ENCODE measurements at regions not wholly inside any gene's neighbourhood (a gene's known extent, or its start where the extent isn't known, plus 50 kb on each side); places are given as distances from the start of the nearest gene placed in this dataset.

DNA sequence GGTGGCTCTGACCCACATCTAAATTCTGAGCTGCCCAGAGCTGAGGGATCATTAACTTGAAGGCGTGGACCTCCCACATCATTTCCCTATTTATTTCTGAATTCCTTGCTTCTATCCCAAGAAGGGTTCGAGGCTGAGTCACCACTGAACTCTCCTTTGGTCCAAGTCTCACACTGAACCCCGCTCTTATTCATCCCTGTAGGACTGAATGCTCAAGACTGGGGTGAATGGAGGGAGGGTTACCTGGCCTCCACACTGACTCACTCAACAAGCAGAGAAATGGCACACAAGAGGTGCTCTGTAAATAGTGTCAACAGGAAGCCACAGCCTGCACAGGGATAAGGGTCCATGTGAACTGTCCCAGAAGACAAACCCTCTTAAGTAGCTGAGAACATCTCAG, 79.1 kb upstream of the FSTL4 start:
- Histone ChIP-seq H3K27me3 (peaks cover 0 to 28% (median 0%) of the 10 kb centered on the region in 4 donors), H3K36me3 (no peaks in the 10 kb centered on the region), H3K4me1 (no peaks in the 10 kb centered on the region), H3K4me3 (no peak overlapping the region), H3K9me3 (no peaks in the 10 kb centered on the region), H3K27ac (replicated peaks in 1 of 4) (no peak overlapping the region)
- no peak for DNase-seq (ENCODE audit: extremely low spot score)
- WGBS = 89% methylated on average over 3 of the region's 3 CpGs
- TF ChIP-seq, protein P1, sequence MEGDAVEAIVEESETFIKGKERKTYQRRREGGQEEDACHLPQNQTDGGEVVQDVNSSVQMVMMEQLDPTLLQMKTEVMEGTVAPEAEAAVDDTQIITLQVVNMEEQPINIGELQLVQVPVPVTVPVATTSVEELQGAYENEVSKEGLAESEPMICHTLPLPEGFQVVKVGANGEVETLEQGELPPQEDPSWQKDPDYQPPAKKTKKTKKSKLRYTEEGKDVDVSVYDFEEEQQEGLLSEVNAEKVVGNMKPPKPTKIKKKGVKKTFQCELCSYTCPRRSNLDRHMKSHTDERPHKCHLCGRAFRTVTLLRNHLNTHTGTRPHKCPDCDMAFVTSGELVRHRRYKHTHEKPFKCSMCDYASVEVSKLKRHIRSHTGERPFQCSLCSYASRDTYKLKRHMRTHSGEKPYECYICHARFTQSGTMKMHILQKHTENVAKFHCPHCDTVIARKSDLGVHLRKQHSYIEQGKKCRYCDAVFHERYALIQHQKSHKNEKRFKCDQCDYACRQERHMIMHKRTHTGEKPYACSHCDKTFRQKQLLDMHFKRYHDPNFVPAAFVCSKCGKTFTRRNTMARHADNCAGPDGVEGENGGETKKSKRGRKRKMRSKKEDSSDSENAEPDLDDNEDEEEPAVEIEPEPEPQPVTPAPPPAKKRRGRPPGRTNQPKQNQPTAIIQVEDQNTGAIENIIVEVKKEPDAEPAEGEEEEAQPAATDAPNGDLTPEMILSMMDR (IDR thresholded peaks at IDR 0.05) = no peak
- TF ChIP-seq POLR2AphosphoS5 (IDR thresholded peaks at IDR 0.05) (no peak), EP300 (IDR thresholded peaks at IDR 0.05) (no peak), POLR2A (IDR thresholded peaks at IDR 0.05; ENCODE audit: low read depth) (no peak)
- intact Hi-C loops (cut with DNase I) = no loop called here

DNA sequence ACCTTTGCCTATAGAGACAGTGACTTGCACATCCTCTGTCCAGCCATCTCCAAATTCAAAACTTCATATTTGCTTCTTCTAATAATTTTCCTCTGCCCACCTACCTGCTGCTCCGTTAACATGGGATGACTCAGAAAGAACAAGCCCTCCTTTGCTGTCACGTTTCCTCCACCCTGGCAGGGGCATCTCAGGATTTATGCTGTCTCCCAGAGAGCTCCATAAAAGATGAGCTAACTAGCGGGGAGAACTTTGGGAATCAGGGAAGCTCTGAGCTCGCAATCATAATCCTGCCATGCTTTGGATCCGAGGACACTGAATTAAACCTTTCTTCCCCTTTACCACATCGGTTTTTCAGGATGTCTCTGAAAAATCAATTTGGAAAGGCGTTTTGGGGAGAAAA, 78.4 kb upstream of the FSTL4 start:
- no peak for DNase-seq (ENCODE audit: extremely low spot score)
- no peaks in the 10 kb centered on the region for H3K4me1 ChIP-seq
- intact Hi-C loops (cut with DNase I) = no loop called here
- TF ChIP-seq, protein P1 (IDR thresholded peaks at IDR 0.05) = no peak
- no peak for TF ChIP-seq EP300 (IDR thresholded peaks at IDR 0.05)
- no peak for TF ChIP-seq POLR2A (IDR thresholded peaks at IDR 0.05; ENCODE audit: low read depth)
- TF ChIP-seq POLR2AphosphoS5 (IDR thresholded peaks at IDR 0.05) = no peak
- H3K27ac ChIP-seq (replicated peaks in 1 of 4) = no peak overlapping the region
- no peaks in the 10 kb centered on the region for H3K9me3 ChIP-seq
- no peak overlapping the region for H3K4me3 ChIP-seq
- no peaks in the 10 kb centered on the region for H3K36me3 ChIP-seq
- WGBS = 82% methylated on average over 7 of the region's 7 CpGs
- H3K27me3 ChIP-seq = peaks cover 0 to 28% (median 0%) of the 10 kb centered on the region in 4 donors

DNA sequence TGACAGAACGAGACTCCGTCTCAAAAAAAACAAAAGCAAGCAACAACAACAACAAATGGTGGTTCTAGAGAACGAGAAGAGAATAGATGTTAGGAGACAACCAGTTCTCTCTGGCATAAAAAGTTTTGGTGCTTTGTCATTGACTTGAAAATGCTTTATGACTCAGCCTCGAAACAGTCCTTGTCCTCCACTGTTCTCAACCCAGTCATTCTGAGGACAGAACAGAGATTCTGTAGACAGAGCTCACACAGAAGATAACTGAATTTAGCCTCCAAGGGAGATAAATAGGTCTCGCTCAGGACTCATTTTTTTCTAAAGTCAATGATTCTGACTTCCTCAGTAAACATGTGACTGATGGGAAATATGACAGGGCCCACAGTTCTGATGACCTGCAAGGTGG, 76.0 kb upstream of the FSTL4 start:
- WGBS = 82% methylated on average over 5 of the region's 5 CpGs
- DNase-seq (ENCODE audit: extremely low spot score) = no peak
- no peaks in the 10 kb centered on the region for H3K36me3 ChIP-seq
- intact Hi-C loops (cut with DNase I) = no loop called here
- H3K9me3 ChIP-seq = no peaks in the 10 kb centered on the region
- H3K4me3 ChIP-seq = no peak overlapping the region
- no peak for TF ChIP-seq POLR2A (IDR thresholded peaks at IDR 0.05; ENCODE audit: low read depth)
- no peak for TF ChIP-seq EP300 (IDR thresholded peaks at IDR 0.05)
- TF ChIP-seq, protein P1 (IDR thresholded peaks at IDR 0.05) = no peak
- TF ChIP-seq POLR2AphosphoS5 (IDR thresholded peaks at IDR 0.05) = no peak
- H3K27me3 ChIP-seq = peaks cover 0 to 32% (median 0%) of the 10 kb centered on the region in 4 donors
- no peak overlapping the region for H3K27ac ChIP-seq (replicated peaks in 1 of 4)
- no peaks in the 10 kb centered on the region for H3K4me1 ChIP-seq

DNA sequence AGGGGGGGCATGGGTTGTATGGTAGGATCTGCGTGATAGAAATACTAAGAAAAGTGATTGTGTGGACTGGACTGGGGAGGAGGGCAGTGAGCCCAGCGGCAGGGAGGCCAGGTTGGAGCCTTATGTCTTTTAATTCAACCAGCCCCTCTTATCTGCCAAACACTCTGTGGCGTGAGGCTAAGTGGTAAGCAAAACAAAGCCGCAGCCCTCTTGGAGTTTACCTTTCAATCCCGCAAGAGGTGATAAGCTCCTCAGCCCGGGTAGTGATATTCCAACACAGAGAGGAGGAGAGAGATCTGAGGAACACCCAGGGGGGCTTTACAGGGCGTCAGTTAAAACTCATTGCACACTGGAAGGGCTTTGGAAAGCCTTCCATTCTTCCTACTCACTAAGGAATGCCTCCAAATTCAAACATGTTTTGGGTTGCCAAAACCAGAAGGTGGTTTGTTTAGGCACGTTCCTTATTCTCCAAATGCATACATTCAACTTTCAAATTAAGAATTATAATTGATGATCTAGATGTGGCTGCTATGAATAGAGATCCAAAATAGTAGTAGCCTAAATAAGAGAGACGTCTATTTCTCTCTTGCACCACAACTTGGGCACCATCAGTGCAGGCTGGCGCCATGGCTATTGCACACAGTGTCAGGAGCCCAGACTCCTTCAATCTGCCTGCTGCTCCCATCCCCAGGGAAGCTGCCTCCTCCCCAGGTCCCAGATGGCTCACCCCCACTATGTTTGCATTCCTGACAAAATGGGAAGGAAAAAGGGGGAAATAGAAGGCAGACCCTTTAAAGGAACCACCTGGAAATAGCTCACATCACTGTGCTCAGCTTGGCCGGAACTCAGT, 75.1 kb upstream of the FSTL4 start:
- Histone ChIP-seq H3K4me3 (no peak overlapping the region), H3K27ac (replicated peaks in 1 of 4) (no peak overlapping the region), H3K9me3 (no peaks in the 10 kb centered on the region), H3K27me3 (peaks cover 0 to 32% (median 0%) of the 10 kb centered on the region in 4 donors), H3K36me3 (no peaks in the 10 kb centered on the region), H3K4me1 (no peaks in the 10 kb centered on the region)
- intact Hi-C loops (cut with DNase I) = no loop called here
- TF ChIP-seq EP300 (IDR thresholded peaks at IDR 0.05) (no peak), POLR2A (IDR thresholded peaks at IDR 0.05; ENCODE audit: low read depth) (no peak), POLR2AphosphoS5 (IDR thresholded peaks at IDR 0.05) (no peak)
- TF ChIP-seq, protein P1 (IDR thresholded peaks at IDR 0.05) = no peak
- DNase-seq (ENCODE audit: extremely low spot score) = no peak
- WGBS = 58% methylated on average over 11 of the region's 11 CpGs
